ENCODE measurements at regions not wholly inside any gene's neighbourhood (a gene's known extent, or its start where the extent isn't known, plus 50 kb on each side); places are given as distances from the start of the nearest gene placed in this dataset.

GRCh38 chr10:2772816-2773631 lies 294.3 kb upstream of the PFKP start:
- TF ChIP-seq CTCF (IDR thresholded peaks at IDR 0.05) (no peak), POLR2A (IDR thresholded peaks at IDR 0.05) (no peak)

All from right lobe of liver (tissue), 4 donors.